GM19324 (cell line): ENCODE measurements at regions not wholly inside any gene's neighbourhood (a gene's known extent, or its start where the extent isn't known, plus 50 kb on each side); places are given as distances from the start of the nearest gene placed in this dataset.

ENCODE experiments used
- ATAC-seq: cut with Tn5 transposase; IDR thresholded peaks from one replicate; pipeline ENCODE4 v1.9.1; 2021; ENCODE audit warnings: mild to moderate bottlenecking, moderate library complexity; ENCODE audit not compliant: unreplicated experiment, low FRiP score

- no peak for ATAC-seq
These were observed 166.5 kb upstream of the MYCN start for GRCh38 chr2:15773846-15774245.

GRCh38 chr2:15775753-15776628 lies 164.4 kb upstream of the MYCN start:
- no peak for ATAC-seq

- no peak for ATAC-seq
These were observed 163.8 kb upstream of the MYCN start for GRCh38 chr2:15776629-15776919.

- ATAC-seq = no peak
These were observed 163.2 kb upstream of the MYCN start for GRCh38 chr2:15776992-15777702.

GRCh38 chr2:15777795-15778371 lies 162.5 kb upstream of the MYCN start:
- no peak for ATAC-seq

- ATAC-seq = no peak
These were observed 161.7 kb upstream of the MYCN start for GRCh38 chr2:15778529-15779219.

- ATAC-seq = no peak
These were observed 160.8 kb upstream of the MYCN start for GRCh38 chr2:15779381-15780041.

GRCh38 chr2:15780234-15780633 lies 160.1 kb upstream of the MYCN start:
- no peak for ATAC-seq

- ATAC-seq = no peak
These were observed 159.3 kb upstream of the MYCN start for GRCh38 chr2:15780912-15781574.

- ATAC-seq = no peak
These were observed 158.2 kb upstream of the MYCN start for GRCh38 chr2:15782009-15782751.

- no peak for ATAC-seq
These were observed 157.5 kb upstream of the MYCN start for GRCh38 chr2:15782769-15783294.

GRCh38 chr2:15783489-15783888 lies 156.9 kb upstream of the MYCN start:
- no peak for ATAC-seq

- no peak for ATAC-seq
These were observed 156.1 kb upstream of the MYCN start for GRCh38 chr2:15784106-15784885.

GRCh38 chr2:15784886-15785801 lies 155.2 kb upstream of the MYCN start:
- ATAC-seq = no peak

GRCh38 chr2:15786003-15786654 lies 154.2 kb upstream of the MYCN start:
- no peak for ATAC-seq

- no peak for ATAC-seq
These were observed 153.4 kb upstream of the MYCN start for GRCh38 chr2:15786901-15787300.
